ENCODE measurements at regions not wholly inside any gene's neighbourhood (a gene's known extent, or its start where the extent isn't known, plus 50 kb on each side); places are given as distances from the start of the nearest gene placed in this dataset.

DNA sequence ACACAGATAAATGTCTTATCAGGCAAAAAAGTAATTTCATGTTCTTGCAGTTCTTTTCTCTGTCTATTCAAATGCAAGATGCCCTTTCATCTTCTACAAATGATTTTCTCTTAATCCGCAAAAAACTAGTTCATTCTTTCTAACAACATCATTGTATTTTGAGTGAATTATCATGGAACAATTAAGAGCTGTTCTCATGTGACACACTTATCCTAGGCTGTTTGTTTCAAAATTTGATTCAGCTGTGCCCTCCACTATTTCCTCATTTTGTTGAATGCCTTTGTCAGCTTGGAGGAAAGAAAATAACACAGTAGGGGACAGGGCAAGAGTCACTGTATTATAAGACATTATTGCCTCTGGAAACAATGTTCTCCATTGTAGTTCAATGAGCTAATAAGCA is 396.9 kb downstream of the KCTD12 start:
- no peak for DNase-seq

DNA sequence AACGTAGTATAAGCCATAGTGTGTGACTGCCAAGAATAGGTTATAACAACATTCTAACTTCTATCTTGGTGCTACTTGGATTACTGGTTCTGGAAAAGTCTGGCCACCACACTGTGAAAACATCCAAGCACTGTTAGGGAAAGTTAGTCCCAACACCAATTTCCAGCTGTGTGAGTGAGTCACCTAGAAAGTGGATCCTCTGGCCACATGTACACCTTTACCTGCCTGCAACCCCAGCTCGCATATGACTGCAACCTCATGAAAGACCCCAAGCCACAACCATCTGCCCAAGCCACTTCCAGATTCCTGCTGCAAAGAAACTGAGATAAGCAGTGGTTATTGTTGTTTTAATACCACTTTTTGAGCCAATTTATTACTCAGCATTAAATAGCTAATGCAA is 404.5 kb downstream of the KCTD12 start:
- DNase-seq, result no peak

DNA sequence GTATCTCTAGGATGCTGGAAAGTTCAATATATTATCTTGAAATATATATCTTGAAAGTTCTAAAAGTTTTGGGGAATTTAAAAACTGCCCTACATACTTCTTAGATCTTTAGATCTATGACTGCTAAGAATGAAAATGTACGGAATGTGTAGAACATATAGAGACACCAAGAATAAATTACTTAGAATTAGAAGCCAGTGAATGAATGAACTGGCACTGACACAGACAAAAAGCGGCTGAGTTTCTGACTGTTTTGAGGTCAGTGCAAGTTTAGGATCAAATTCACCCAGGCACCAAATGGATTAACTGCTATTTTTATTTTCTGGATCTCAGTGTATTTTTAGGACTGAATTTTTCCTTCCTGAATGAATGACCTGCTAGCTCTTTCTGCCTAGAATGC is 411.2 kb downstream of the KCTD12 start:
- no peak for DNase-seq

DNA sequence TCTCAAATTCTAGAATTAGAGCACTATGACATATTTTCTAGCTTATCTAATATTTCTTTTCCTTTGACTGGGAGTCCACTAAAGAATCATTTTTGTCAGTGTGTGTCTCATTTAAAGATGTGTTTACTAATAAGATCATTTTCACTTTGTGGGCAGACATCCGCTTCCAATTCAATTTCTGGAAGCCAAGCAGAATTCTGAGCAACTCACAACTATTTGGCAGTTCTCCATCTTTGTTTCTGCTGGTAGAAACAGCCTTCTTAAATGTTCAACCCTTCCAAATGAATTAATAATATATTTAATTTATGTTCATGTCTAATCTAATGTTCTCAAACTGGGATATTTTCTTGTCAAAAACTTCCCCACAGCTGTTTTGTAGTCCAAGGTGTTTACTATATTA is 411.8 kb downstream of the KCTD12 start:
- no peak for DNase-seq

DNA sequence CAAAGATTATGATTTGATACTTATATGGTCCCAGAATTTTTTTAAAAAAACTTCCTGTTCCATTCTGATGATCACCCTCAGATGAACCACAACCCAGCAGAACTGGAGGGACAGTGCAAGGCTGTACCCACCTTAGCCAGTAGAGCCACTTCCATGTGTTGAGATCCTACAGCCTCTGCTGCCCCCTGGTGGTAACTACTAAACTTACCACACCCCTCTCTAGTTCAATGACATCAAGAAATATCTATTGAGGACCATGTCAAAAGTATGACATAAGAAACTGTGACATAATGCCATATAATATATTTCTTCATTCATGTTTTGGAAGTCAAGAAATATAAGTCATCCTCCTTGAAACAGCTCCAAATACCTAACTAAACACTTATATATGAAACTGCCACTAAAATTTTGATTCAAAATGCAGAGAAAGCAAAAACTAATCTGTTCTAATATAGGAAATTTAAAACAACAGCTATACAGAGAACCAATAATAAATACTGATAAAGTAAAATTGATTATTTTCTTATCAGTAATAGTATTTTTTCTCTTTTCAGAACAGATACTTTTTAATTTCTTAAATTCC is 412.6 kb downstream of the KCTD12 start:
- peak; percentile 54 for DNase-seq

DNA sequence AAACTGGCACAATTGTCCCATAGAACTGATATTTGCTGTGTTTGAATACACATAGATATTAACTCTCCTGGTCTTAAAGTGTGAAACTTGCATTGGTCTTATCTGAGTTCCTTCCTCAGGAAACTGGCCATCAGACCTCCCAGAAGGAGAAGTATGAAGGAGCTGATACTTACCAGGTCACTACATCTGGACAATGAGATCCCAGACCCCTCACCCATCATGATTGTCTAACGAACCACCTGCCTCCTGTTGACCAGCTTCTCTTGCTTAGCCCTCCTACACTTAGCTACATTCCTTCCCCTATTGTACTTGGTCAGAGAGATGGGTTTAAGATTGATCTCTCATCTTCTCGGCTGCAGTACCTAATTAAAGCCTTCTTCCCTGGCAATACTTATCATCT is 413.3 kb downstream of the KCTD12 start:
- DNase-seq, result no peak

DNA sequence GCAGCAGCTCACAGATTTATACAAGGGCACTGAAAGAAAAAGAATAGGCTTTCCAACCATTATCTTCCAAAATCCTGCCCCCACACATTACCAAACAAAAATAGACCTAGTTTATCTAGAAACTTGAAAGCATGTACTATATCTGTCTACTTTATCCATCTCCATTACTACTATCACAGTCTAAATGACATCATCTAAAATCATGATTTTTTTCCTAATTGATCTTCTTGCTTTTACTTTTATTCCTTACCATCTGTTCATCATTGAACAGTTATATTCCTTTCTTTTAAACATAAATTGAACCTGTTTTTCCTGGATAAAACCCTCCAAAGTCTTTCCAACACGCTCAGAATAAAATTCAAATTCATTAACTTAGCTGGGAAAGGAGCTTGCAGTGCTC is 414.7 kb downstream of the KCTD12 start:
- no peak for DNase-seq

DNA sequence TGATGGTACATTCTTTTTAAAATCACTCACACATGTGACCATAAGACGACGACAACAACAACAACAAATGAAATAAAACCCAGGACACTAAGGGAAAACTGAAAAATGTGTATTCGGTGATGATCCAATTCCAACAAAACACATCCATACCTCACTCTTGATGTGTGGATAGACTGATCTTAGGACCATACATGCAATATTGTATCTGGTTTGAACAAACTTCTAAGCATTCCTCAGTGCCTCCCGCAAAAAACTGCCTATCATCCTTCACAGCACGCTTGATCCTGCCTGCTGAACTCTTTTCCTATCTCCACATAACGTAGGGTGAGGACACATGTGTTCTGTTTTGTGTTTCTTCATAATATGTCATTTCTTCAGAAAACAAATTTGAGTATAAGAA is 415.2 kb downstream of the KCTD12 start:
- no peak for DNase-seq

DNA sequence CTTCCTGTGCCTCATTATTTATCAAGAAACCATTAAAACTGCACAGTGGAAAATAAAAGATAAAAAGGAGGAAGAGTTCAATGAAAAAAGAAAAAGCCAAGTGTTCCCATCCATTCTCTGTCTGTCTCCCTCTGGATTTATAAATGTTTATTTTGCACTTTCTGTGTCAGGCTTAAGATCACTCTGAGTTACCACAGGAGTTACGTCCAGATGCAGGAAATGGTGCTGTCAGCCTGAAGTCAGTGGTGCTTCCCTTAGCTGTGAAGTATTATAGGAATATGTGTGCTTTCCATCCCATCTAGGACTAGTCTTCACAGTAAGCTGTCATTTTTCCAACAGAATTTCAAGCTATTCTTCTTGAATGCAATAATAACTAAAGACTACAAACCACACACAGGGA is 420.2 kb downstream of the KCTD12 start:
- no peak for DNase-seq

DNA sequence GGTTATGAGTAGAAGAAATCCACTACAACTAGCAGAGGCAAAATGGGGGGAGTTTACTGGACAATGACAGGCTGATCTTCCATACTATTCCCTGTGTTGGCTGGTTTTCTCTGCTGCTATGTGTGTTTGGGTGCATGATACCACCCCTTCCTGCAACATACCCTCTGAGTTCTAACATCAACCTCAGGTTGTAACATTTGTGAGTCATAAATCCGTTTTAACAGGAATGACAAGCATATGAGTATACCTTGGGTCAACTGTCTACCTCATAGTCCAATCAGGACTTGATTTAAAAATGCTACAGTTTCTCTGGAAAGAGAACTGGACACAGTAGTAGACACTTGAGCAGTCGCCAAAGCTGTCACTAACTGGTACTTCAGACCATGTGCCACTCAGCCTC is 422.9 kb downstream of the KCTD12 start:
- no peak for DNase-seq

DNA sequence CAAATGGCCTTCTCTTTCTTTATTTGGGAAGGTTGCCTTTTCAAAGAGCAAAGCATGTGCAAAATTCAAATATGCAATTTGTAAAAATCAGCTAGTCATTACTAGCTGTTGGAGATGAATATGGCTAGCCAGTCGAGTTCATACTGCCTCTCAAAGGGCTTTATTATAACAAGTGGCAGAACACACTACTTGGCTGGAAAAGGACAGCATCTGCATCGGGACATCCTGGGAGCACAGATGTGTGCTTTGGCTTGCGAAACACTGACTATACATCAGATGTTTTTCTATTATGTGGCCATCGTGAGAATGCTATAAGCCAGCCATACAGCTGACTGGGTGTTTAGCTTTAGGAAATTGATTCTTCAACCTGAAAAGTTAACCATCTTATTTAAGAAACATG is 424.2 kb downstream of the KCTD12 start:
- DNase-seq, result no peak

DNA sequence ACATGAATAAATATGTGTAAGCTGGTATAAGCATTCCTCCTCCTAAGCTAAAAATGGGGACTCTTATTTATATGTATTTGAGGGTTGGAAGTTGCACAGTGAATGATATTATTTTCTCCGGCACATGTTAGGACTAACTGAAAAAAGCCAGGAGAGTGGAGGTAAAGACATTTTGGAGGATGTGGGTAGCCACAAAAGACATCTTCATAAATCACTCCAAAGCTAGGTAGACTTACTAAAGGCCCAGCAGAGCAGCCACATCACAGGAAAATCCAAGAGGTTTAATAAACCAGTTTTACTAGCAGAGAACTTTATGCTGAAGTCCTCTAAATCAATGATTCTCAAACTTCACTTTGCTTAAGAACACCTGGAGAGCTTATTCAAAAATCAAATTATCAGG is 424.7 kb downstream of the KCTD12 start:
- DNase-seq, result no peak

DNA sequence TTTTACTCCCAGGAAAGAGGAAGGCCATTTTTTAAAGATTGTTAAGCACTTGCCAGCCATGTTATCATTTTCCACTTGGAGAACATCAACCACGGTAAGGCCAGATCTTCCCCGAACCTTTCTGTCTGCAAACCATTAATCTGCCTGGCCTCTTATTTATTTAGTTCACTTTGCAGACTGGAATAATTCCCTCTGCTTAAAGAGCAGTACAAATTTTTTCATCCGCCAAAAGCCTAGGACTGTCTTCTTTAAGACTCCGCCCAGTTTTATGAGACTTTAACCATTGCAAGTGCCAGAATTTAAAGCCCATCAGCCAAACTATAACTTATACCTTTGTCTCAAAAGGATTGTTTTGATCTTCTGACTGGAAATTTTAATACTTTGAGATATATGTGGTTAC is 426.3 kb downstream of the KCTD12 start:
- DNase-seq, result no peak

DNA sequence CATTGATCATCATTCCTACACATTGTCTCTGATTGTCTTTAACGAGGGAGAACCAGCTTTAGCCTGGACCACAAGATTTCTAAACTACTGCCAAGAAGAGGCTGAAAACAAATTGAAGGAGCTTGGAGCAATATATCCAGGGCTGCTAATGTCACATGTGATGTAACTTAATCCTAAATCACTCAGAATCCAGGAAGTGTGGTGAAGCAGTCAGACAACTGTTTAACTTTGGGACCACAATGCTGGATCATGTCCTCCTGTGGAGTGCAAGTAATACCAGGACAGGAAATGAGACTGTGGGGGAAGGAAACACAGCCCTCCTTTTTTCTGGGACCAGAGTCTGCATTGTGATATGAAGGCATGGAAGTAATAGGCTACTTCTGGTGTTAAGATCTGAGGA is 430.2 kb downstream of the KCTD12 start:
- DNase-seq, result no peak

DNA sequence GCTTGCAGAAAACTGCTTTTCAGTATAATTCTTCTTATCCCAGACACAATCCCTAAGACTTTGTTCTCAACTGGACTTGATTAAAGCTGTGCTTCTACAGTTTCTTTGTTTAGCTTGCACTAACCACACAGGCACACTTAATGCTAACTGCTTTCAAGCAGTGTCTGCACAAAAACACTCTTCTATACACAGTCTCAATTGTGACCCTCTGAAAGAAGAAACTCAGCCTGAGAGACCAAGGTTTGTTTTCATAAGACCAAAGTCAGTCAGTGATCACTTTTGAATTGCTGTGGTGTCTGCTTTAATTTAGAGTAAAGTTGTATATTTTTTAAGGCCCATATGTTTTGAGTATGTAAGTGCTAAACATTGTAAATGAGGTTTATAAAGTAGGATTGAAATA is 431.2 kb downstream of the KCTD12 start:
- DNase-seq, result no peak

DNA sequence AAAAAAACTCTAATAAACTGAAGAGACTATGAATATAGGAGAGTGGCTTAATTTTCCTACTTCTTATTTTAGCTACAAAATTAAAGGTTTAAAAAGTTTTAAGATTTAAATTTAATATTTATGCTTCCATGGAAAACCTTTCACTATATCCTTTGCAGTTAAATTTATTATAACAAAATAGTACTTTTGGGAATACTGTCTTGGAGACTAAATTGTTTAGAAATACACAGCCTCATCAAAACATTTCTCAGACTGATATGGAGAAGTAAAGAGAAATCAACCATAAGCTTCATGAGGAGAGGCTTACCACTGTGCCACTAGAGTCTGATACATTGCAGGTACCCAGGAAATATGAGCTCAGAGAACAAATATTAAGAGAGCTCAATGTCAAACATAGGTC is 436.5 kb downstream of the KCTD12 start:
- no peak for DNase-seq

DNA sequence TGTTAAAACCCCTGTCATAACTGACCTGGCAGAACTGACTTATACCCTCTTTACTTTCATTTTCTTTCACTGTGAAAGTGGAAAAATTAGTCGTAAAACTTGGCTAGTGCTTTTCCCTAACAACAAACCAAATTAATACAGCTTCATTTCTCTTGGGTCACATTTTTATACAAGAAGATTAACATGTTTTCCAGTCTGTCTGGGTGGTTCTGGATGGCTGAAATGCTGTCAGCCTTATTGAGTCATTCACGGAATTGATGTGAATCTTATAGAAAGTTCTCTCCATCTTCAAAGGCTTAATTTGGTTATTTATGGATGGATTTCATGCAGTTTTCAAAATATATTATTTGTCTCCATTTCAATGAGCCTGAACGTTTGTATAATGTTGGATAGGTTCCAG is 440.0 kb downstream of the KCTD12 start:
- DNase-seq, result no peak

DNA sequence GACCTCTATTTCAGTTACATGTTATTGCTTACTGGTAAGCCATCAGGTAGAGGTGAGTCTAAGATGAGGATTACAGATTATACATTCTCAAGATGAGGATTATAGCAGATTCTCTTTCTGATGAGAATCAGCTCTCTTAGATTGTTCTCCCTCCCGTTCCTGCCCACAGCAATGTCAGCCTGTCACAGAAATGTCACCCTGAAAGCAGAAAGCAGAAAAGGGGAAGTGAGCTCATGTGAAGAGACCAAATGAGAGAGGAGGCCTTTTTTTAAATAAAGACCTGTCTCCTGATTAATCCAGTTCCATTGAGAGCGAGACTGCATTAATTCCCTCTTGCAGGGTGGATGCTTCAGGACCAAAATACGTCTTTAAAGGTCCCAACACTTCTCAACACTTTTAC is 445.6 kb downstream of the KCTD12 start:
- DNase-seq, result no peak

DNA sequence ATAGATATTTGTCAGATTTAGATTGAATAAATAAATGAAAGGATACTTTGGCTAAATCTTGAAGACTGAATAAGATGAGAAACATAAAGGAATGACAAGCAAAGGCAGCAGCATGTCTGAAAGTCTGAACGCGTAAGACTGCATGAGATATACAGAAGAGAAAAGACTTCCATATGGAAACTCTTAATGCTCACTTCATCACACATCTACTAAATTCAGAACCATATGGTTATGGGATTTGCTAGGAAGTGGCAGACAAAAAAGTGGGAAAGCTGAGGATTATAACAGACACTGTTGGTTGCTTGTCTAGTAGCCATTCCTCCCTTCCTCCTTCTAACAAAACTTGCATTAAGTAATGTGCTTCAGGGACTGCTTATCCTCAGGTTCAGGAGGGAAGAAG is 446.7 kb downstream of the KCTD12 start:
- no peak for DNase-seq

DNA sequence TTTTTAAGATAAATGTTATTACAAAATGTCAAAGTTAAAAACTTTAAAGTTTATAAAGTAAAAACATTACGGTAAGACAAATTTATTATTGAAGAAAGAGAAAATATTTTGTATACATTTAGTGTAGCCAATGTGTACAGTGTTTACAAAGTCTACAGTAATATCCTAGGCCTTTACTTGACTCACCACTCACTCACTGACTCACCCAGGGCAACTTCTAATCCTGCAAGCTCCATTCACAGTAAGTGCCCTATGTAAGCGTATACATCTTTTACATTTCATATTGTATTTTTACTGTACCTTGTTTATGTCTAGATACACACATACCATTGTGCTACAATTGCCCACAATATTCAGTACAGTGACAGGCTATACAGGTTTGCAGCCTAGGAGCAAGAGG is 448.2 kb downstream of the KCTD12 start:
- no peak for DNase-seq

DNA sequence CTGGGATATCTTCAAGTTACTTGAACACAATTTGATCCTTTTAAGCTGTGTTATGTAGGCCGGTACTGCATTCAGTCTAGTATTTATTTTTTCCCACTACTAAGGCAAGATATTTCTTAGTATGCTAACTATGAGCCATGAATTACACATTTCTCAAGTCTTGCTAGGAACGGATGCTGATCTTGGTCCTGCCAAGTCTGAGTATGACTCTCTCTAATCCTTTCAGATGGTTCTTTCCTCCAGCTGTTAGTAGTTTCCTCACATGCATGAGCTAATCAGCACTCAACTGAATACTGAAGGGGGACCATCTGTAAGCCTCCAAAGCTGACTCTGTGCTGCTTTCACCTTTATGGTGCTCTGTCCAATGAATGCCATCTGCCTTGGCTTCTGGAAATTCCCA is 460.3 kb downstream of the KCTD12 start:
- no peak for DNase-seq

DNA sequence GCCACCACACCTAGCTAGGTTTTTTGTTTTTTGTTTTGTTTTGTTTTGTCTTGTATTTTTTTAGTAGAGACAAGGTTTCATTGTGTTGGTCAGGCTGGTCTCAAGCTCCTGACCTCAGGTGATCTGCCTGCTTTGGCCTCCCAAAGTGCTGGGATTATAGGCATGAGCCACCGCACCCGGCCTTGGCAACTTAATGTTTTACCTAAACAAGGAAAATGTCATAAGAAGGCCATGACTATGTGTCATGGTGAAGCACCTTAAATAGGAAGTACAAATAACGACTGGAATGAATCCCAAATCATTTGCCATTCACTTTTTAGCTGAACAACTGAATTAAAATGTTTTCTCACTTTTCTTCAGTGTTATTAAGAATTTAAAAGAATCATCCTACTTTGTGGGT is 465.2 kb downstream of the KCTD12 start:
- DNase-seq, result no peak

DNA sequence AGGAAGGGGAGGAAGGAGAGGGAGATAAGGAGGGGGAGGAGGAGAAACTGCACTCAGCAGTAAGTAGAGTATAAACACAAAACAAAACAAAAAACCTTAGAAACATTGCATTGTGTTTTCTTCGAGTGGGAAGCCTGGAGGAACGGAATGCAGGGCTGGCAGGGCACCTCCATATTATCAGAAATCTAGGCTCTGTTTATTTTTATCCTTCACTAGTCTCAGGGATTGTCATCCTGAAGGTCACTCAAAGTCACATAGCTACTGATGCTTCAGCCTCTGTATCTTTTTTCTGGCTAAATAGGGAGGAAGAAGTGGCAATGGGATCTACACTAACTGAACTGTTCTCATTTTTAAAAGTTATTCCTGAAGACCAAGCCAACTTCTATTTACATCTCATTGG is 467.8 kb downstream of the KCTD12 start:
- DNase-seq, result no peak

DNA sequence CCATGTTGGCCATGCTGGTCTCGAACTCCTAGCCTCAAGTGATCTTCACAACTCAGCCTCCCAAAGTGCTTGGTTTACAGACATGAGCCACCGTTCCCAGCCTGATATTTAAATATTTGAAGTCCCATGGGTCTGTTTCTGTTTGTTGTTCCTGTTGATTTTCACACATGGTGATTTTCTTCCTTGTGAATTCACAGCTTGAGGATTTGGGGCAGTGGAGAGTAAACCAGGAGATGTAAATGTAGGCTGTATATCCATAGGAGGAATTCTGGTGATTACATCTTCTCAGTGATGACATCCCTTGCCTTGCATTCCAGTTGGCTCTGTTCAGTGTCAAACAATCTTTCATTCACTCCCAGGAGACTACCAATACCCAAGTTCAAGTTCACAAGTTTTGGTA is 471.9 kb downstream of the KCTD12 start:
- DNase-seq, result no peak

DNA sequence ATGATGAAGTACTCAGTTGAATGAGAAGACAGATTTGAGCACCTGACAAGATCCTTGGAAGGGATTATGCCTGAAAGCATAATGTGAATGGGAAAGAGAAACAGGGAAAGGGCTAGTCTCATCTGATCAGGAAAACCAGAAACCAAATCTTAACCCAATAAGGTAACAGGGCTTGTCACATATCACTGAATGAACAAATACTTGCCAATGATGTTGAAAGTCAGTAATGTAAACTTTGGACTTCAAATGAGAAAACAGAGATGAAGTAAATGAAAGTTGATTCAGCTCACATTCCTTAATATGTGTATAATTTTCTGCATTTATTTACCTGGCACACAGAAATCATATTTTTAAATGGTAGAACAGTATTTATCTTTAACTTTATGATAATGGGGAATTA is 480.0 kb downstream of the KCTD12 start:
- DNase-seq, result no peak

DNA sequence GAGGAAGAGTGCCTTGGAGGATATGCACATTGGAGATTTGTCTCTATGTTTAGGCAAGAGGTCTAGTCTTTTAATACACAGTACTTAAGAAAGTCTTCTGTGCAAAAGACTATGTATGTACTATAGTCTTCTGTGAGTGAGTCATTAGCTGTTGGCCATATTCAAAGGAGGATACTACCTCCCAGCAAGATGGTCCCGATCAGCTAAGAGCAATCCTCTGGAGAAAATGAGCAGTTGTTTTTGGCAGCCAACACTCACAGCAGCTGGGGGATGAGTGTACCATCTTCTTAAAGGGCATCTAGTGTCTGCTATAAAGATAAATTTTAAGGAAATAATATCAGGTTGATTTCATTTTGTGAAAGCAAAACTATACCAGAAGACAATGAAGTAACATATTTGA is 487.8 kb downstream of the KCTD12 start:
- DNase-seq, result no peak
